HCT116 (cell line): ENCODE measurements at regions not wholly inside any gene's neighbourhood (a gene's known extent, or its start where the extent isn't known, plus 50 kb on each side); places are given as distances from the start of the nearest gene placed in this dataset.

ENCODE experiments used
- ATAC-seq: fragments of 200-7000 bp; cut with Tn5 transposase; 2 replicates; pipeline ENCODE4 v1.9.1; 2020; ENCODE audit warnings: mild to moderate bottlenecking, moderate library complexity
- BruUV-seq: library from RNA; stranded (reverse); fragments of 400-500 nt; replicated peaks from 2 replicates; lab custom pipeline; 2021; lab: Mats Ljungman, UMichigan
- CTCF ChIA-PET: fragments of 300-600 bp; sonication (Branson Sonifier 250); formaldehyde crosslinking; loops from one replicate; lab custom pipeline; 2021; ENCODE audit warnings: antibody characterized with exemption; lab: Charles Lee
- POLR2A ChIA-PET: fragments of 300-600, 350-600 bp; sonication (Branson Sonifier 250); formaldehyde crosslinking; loops from one replicate; lab custom pipeline; 2021; ENCODE audit warnings: antibody characterized with exemption; lab: Charles Lee
- RAD21 ChIA-PET, 2 experiments: fragments of 300-600 bp; sonication (Branson Sonifier 250); formaldehyde crosslinking; loops; one replicate each; lab custom pipeline; 2023; ENCODE audit warnings: low total read pairs in 2 of 2; ENCODE audit not compliant: uncharacterized antibody in 2 of 2, unreplicated experiment in 2 of 2, low non-redundant PET in 1 of 2; lab: Charles Lee
- DNase-seq: peaks from one replicate; pipeline ENCODE4 v3.0.0-alpha.2; 2010; ENCODE audit warnings: low read depth, low spot score
- H2AFZ ChIP-seq: fragments of 200-600 bp; shearing (Covaris generic), sonication (generic); 2 replicates; pipeline ENCODE4 v1.6.1; 2017; ENCODE audit warnings: low read depth, mixed run types, mixed read lengths, antibody characterized with exemption, low read length; ENCODE audit not compliant: poor library complexity, severe bottlenecking
- H3K27ac ChIP-seq: 2 replicates; pipeline ENCODE4 v1.5.1; 2012; ENCODE audit warnings: low read depth, low read length
- H3K27me3 ChIP-seq: fragments of 200-600 bp; sonication (generic); 2 replicates; pipeline ENCODE4 v1.6.1; 2016; ENCODE audit warnings: mixed run types, low read length, mixed read lengths; ENCODE audit not compliant: insufficient read depth
- H3K36me3 ChIP-seq, 2 experiments: fragments of 200-500 bp in 1 of 2; fragments of 200-600 bp in 1 of 2; sonication (Bioruptor generic) in 1 of 2; sonication (generic) in 1 of 2; 2 replicates each; pipeline versions ENCODE4 v1.5.1 to v1.6.1; 2014 to 2016; ENCODE audit warnings: low read length in 2 of 2, inconsistent platforms in 1 of 2, mixed read lengths in 1 of 2, mixed run types in 1 of 2; ENCODE audit not compliant: insufficient read depth in 2 of 2, control insufficient read depth in 1 of 2
- H3K4me1 ChIP-seq, 2 experiments: fragments of 200-600 bp in 1 of 2; sonication (generic) in 1 of 2; 2 replicates each; pipeline versions ENCODE4 v1.5.1 to v1.6.1; 2012 to 2017; ENCODE audit warnings: low read length in 2 of 2, inconsistent platforms in 1 of 2, mild to moderate bottlenecking in 1 of 2, mixed read lengths in 1 of 2, mixed run types in 1 of 2, moderate library complexity in 1 of 2; ENCODE audit not compliant: insufficient read depth in 2 of 2, control insufficient read depth in 1 of 2
- H3K4me2 ChIP-seq: fragments of 200-600 bp; sonication (generic); 2 replicates; pipeline ENCODE4 v1.6.1; 2017; ENCODE audit warnings: mixed run types, low read length, mixed read lengths
- H3K4me3 ChIP-seq, 2 experiments: fragments of 200-600 bp in 1 of 2; sonication (generic) in 1 of 2; replicated peaks in 1 of 2; 2 replicates each; pipeline ENCODE4 v1.5.1; 2011 to 2016; ENCODE audit warnings: low read length in 2 of 2, control low read depth in 1 of 2, low read depth in 1 of 2, mild to moderate bottlenecking in 1 of 2, mixed read lengths in 1 of 2, mixed run types in 1 of 2
- H3K79me2 ChIP-seq: fragments of 200-600 bp; sonication (generic); 2 replicates; pipeline ENCODE4 v1.6.1; 2017; ENCODE audit warnings: mild to moderate bottlenecking, mixed run types, low read length, moderate library complexity, mixed read lengths; ENCODE audit not compliant: insufficient read depth
- H3K9ac ChIP-seq: fragments of 200-600 bp; sonication (generic); 2 replicates; pipeline ENCODE4 v1.6.1; 2016; ENCODE audit warnings: low read length, mixed read lengths
- H3K9me2 ChIP-seq: fragments of 200-600 bp; sonication (generic), shearing (Covaris generic); 2 replicates; pipeline ENCODE4 v1.6.1; 2017; ENCODE audit warnings: mixed run types, mild to moderate bottlenecking, moderate library complexity; ENCODE audit not compliant: insufficient read depth
- H3K9me3 ChIP-seq, 2 experiments: fragments of 200-500 bp in 1 of 2; fragments of 200-600 bp in 1 of 2; sonication (Bioruptor generic) in 1 of 2; sonication (generic) in 1 of 2; 2 replicates each; pipeline ENCODE4 v1.6.1; 2014 to 2017; ENCODE audit warnings: low read length in 2 of 2, mixed read lengths in 2 of 2, inconsistent platforms in 1 of 2, low read depth in 1 of 2, mild to moderate bottlenecking in 1 of 2, mixed run types in 1 of 2, moderate library complexity in 1 of 2; ENCODE audit not compliant: control insufficient read depth in 1 of 2, insufficient read depth in 1 of 2
- H4K20me1 ChIP-seq: fragments of 200-600 bp; sonication (generic), shearing (Covaris generic); 2 replicates; pipeline ENCODE4 v1.6.1; 2017; ENCODE audit warnings: mixed run types, mild to moderate bottlenecking, moderate library complexity; ENCODE audit not compliant: insufficient read depth
- ATF3 ChIP-seq: IDR thresholded peaks from 2 replicates; pipeline ENCODE4 v1.6.1; 2012
- CBX3 ChIP-seq: IDR thresholded peaks from 2 replicates; pipeline ENCODE4 v1.6.1; 2012; ENCODE audit warnings: low read depth
- CEBPB ChIP-seq: IDR thresholded peaks from 2 replicates; pipeline ENCODE4 v1.6.1; 2012; ENCODE audit warnings: low read depth
- EGR1 ChIP-seq: IDR thresholded peaks from 2 replicates; pipeline ENCODE4 v1.6.1; 2012; ENCODE audit warnings: low read depth
- ELF1 ChIP-seq: IDR thresholded peaks from 2 replicates; pipeline ENCODE4 v1.6.1; 2012; ENCODE audit warnings: low read depth, borderline replicate concordance
- EZH2 ChIP-seq: fragments of 200-600 bp; sonication (generic); IDR thresholded peaks from 2 replicates; pipeline ENCODE4 v1.6.1; 2017; ENCODE audit warnings: antibody characterized with exemption, mixed run types
- EZH2phosphoT487 ChIP-seq: fragments of 200-600 bp; IDR thresholded peaks from 2 replicates; pipeline ENCODE4 v1.6.1; 2018; ENCODE audit warnings: antibody characterized with exemption, borderline replicate concordance
- JUND ChIP-seq: IDR thresholded peaks from 2 replicates; pipeline ENCODE4 v1.6.1; 2012
- MAX ChIP-seq: IDR thresholded peaks from 2 replicates; pipeline ENCODE4 v1.6.1; 2012
- POLR2AphosphoS5 ChIP-seq: IDR thresholded peaks from 2 replicates; pipeline ENCODE4 v1.6.1; 2011; ENCODE audit warnings: mild to moderate bottlenecking, low read depth, low read length, moderate library complexity
- REST ChIP-seq: IDR thresholded peaks from 2 replicates; pipeline ENCODE4 v1.6.1; 2012; ENCODE audit warnings: low read depth
- SP1 ChIP-seq: IDR thresholded peaks from 2 replicates; pipeline ENCODE4 v1.6.1; 2012; ENCODE audit warnings: low read depth
- SRF ChIP-seq: IDR thresholded peaks from 2 replicates; pipeline ENCODE4 v1.6.1; 2012; ENCODE audit warnings: low read depth
- YY1 ChIP-seq: IDR thresholded peaks from 2 replicates; pipeline ENCODE4 v1.6.1; 2011; ENCODE audit warnings: low read length, low read depth, moderate library complexity, mild to moderate bottlenecking; ENCODE audit not compliant: insufficient replicate concordance; ENCODE audit errors: extremely low read depth
- ZBTB33 ChIP-seq: IDR thresholded peaks from 2 replicates; pipeline ENCODE4 v1.6.1; 2011; ENCODE audit warnings: mild to moderate bottlenecking, low read length, moderate library complexity; ENCODE audit not compliant: insufficient replicate concordance; ENCODE audit errors: extremely low read depth
- ZNF274 ChIP-seq: fragments of 200-500 bp; sonication (Bioruptor generic); IDR thresholded peaks from 2 replicates; pipeline ENCODE4 v1.6.1; 2014; ENCODE audit warnings: mild to moderate bottlenecking, low read depth, low read length, inconsistent platforms
- intact Hi-C: fragments of 100-400 bp; cut with micrococcal nuclease; formaldehyde crosslinking; loops from 2 replicates; pipeline ENCODE4 v1.10.0; 2022

- DNase-seq: no peak
- no peak for ATAC-seq
- Histone ChIP-seq H3K4me2 (no peak overlapping the region), H3K36me3 (no peaks in the 10 kb centered on the region), H3K9ac (no peak overlapping the region), H3K79me2 (no peaks in the 10 kb centered on the region), H3K4me3 (no peak overlapping the region), H3K9me2 (no peaks in the 10 kb centered on the region), H4K20me1 (no peaks in the 10 kb centered on the region), H3K27ac (no peak overlapping the region), H3K4me1 (no peaks in the 10 kb centered on the region), H3K9me3 (no peaks in the 10 kb centered on the region), H3K27me3 (peaks cover 33% of the 10 kb centered on the region), H2AFZ (no peak overlapping the region)
- no peak for TF ChIP-seq REST
- TF ChIP-seq CBX3: no peak
- no peak for TF ChIP-seq POLR2AphosphoS5
- no peak for TF ChIP-seq CEBPB
- TF ChIP-seq EGR1: no peak
- no peak for TF ChIP-seq ZBTB33
- no peak for TF ChIP-seq SP1
- no peak for TF ChIP-seq EZH2phosphoT487
- no peak for TF ChIP-seq YY1
- no peak for TF ChIP-seq ELF1
- TF ChIP-seq MAX: no peak
- no peak for TF ChIP-seq EZH2
- no peak for TF ChIP-seq JUND
- TF ChIP-seq ATF3: no peak
- TF ChIP-seq SRF: no peak
- no peak for TF ChIP-seq ZNF274
- RAD21 ChIA-PET: no interaction called here
- BruUV-seq: no TSS peak
- intact Hi-C loops: no loop called here
- CTCF ChIA-PET: no interaction called here
- POLR2A ChIA-PET: no interaction called here
Observed at GRCh38 chr10:118207470-118208007, 134.6 kb downstream of the FAM204A start.
